Activated CD4-positive, alpha-beta T cell treated with anti-CD3 and anti-CD28 coated beads for 36 hours (primary cell): ENCODE measurements at regions not wholly inside any gene's neighbourhood (a gene's known extent, or its start where the extent isn't known, plus 50 kb on each side); places are given as distances from the start of the nearest gene placed in this dataset.
"Not testable (repeated sequence)": the region's sequence is repeated elsewhere in the genome, so short reads cannot be mapped to it uniquely, and the experiment has no call there.

ENCODE experiments used
- ATAC-seq: fragments of 200-7000 bp; cut with Tn5 transposase; one replicate; pipeline ENCODE4 v1.10.0; 2021; ENCODE audit warnings: mild to moderate bottlenecking, moderate library complexity
- CTCF ChIA-PET: fragments of 350-600 bp; sonication (Branson Sonifier 250); formaldehyde crosslinking; loops from one replicate; lab custom pipeline; 2021; ENCODE audit warnings: antibody characterized with exemption; lab: Charles Lee
- POLR2A ChIA-PET: fragments of 350-600 bp; sonication (Branson Sonifier 250); formaldehyde crosslinking; loops from one replicate; lab custom pipeline; 2021; ENCODE audit warnings: antibody characterized with exemption, inconsistent platforms; lab: Charles Lee
- DNase-seq: peaks from one replicate; pipeline ENCODE4 v3.0.0-alpha.2; 2020
- H3K27ac Mint-ChIP-seq: one replicate; pipeline ENCODE4 v1.8.0; 2021; ENCODE audit warnings: mixed read lengths
- H3K27me3 Mint-ChIP-seq: one replicate; pipeline ENCODE4 v1.8.0; 2021; ENCODE audit warnings: mixed read lengths
- H3K36me3 Mint-ChIP-seq: one replicate; pipeline ENCODE4 v1.8.0; 2021; ENCODE audit warnings: low read depth, mixed read lengths
- H3K4me1 Mint-ChIP-seq: one replicate; pipeline ENCODE4 v1.8.0; 2021; ENCODE audit warnings: mixed read lengths
- H3K4me3 Mint-ChIP-seq: one replicate; pipeline ENCODE4 v1.8.0; 2021; ENCODE audit warnings: mild to moderate bottlenecking, moderate library complexity, mixed read lengths
- H3K9me3 Mint-ChIP-seq: one replicate; pipeline ENCODE4 v1.8.0; 2021; ENCODE audit warnings: low read depth, mixed read lengths
- intact Hi-C, 2 experiments: fragments of 100-400 bp; cut with DNase I in 1 of 2; cut with micrococcal nuclease in 1 of 2; formaldehyde crosslinking; loops; one replicate each; pipeline versions ENCODE4 v1.14.2 to v1.15.1; 2022 to 2024; cut with DNase I, micrococcal nuclease

DNA sequence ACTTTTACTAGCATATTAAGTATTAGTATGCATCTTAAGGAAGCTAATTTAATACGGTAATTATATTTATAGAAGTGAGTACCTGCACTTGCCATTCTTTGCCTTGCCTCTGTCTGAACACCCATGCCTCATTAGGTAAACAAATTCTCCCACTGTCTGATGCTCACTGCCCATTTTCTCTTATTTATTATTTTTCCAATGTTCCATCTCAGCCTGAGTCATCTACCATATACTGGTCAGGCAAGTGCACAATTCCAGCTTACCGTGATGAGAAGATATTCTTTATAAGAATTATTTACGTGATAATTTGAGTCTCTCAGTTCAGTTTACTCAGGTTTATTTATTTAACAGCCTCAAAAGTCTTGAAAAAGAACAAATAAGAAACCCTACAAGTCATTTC lies 619.2 kb upstream of the EYS start:
- ChIA-PET CTCF (no interaction called here), POLR2A (no interaction called here)
- DNase-seq (no peak), ATAC-seq (no peak)
- Mint-ChIP-seq H3K27ac (no peak overlapping the region), H3K4me3 (no peak overlapping the region), H3K36me3 (no peaks in the 10 kb centered on the region), H3K9me3 (peaks cover 9% of the 10 kb centered on the region), H3K27me3 (no peaks in the 10 kb centered on the region), H3K4me1 (no peaks in the 10 kb centered on the region)
- intact Hi-C loops: no loop called here

- no peaks in the 10 kb centered on the region for H3K27me3 Mint-ChIP-seq
- ChIA-PET POLR2A (no interaction called here), CTCF (no interaction called here)
- no peak for ATAC-seq
- peaks cover 8% of the 10 kb centered on the region for H3K9me3 Mint-ChIP-seq
- no peak overlapping the region for H3K27ac Mint-ChIP-seq
- no peak for DNase-seq
- no peaks in the 10 kb centered on the region for H3K36me3 Mint-ChIP-seq
- no peaks in the 10 kb centered on the region for H3K4me1 Mint-ChIP-seq
- no peak overlapping the region for H3K4me3 Mint-ChIP-seq
- intact Hi-C loops: no loop called here
Observed at GRCh38 chr6:66321017-66321416, 614.0 kb upstream of the EYS start.

DNA sequence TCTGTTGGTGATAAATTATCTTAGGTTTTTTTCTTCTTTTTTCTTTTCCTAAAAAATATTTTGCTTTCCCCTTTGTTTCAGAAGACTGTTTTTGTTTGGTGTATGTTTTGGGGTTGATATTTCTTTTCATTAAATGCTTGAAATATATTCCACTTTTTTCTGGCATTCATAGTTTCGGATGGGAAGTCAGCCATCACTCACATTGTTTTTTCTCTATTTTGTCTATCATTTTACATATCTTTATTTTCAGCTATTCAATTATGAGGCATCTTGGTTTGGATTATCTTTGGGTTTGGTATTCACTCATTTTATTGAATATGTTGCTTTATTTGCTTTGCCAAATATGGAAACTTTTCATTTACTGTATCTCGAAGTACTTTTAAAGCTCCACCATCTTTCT lies 600.5 kb upstream of the EYS start:
- Mint-ChIP-seq H3K36me3 (no peaks in the 10 kb centered on the region), H3K4me1 (no peaks in the 10 kb centered on the region), H3K27me3 (no peaks in the 10 kb centered on the region), H3K9me3 (peaks cover 17% of the 10 kb centered on the region), H3K27ac (no peak overlapping the region), H3K4me3 (no peak overlapping the region)
- POLR2A ChIA-PET: no interaction called here
- intact Hi-C loops: no loop called here
- ATAC-seq: no peak
- DNase-seq: no peak
- CTCF ChIA-PET: no interaction called here

DNA sequence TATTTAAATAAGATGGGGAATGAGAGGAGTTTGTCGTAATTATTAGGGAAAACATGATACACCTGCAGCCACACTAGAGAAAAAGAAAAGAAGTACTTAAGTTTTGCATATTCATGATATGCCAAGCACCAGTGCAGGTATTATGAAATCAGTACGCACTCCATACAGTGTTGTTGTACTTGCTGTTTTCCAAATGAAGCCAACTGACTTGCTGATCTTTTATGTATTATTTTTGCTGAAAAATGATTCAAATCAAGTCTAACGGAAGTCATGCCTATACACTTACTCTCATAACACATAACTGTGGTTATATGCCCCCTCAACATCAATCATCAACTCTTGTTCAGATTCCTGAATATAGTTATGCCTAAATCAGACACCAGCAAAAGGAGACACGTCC lies 584.9 kb upstream of the EYS start:
- Mint-ChIP-seq H3K4me1 (no peaks in the 10 kb centered on the region), H3K4me3 (no peak overlapping the region), H3K27ac (no peak overlapping the region), H3K36me3 (no peaks in the 10 kb centered on the region), H3K27me3 (no peaks in the 10 kb centered on the region), H3K9me3 (peaks cover 2% of the 10 kb centered on the region)
- intact Hi-C loops: no loop called here
- no peak for ATAC-seq
- POLR2A ChIA-PET: interaction anchor here (0.7 kb wide), 1 partner anchor 411 kb away, joined by 3 read pairs; no protein-coding TSS in a partner anchor
- CTCF ChIA-PET: no interaction called here
- DNase-seq: no peak

DNA sequence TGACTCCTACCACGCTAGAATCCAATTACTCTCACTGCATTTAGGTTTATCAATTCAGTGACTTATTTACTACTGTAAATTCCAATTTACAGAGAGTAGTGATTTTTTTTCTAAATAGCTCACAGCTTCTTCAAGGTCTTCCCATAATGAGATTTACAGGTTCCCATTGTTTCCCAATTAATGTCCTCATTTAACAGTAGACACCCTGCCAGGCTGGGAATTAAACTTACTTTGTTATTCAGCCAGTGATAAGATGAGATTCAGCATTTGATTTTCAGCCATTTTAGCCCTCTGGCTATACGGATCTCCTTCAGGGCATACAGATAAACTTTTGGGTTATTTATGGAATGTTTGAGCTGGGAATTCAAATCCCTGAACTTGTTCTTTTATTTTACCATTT lies 582.9 kb upstream of the EYS start:
- DNase-seq (no peak), ATAC-seq (no peak)
- peaks cover 2% of the 10 kb centered on the region for H3K9me3 Mint-ChIP-seq
- ChIA-PET CTCF (no interaction called here), POLR2A (no interaction called here)
- H3K36me3 Mint-ChIP-seq: no peaks in the 10 kb centered on the region
- H3K4me3 Mint-ChIP-seq: no peak overlapping the region
- intact Hi-C loops: no loop called here
- H3K4me1 Mint-ChIP-seq: no peaks in the 10 kb centered on the region
- H3K27me3 Mint-ChIP-seq: no peaks in the 10 kb centered on the region
- H3K27ac Mint-ChIP-seq: no peak overlapping the region

DNA sequence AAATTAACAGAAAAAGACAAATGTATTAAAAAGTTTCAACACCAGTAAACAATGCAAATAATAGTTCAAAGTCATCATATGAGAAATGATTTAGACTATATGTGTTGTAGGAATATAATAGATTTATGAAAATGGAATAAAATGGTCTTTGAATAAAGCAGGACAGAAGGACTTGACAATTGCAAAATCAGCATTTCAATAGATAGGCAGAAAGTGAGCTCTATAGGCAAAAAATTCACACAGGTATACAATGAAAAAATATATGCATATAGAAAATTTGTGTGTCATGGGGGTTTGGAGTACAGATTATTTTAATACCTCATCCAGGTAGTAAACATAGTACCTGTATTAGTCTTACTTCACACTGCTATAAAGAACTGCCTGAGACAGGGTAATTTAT lies 571.1 kb upstream of the EYS start:
- Mint-ChIP-seq H3K4me1 (no peaks in the 10 kb centered on the region), H3K27me3 (no peaks in the 10 kb centered on the region), H3K4me3 (no peak overlapping the region), H3K27ac (no peak overlapping the region), H3K9me3 (peaks cover 4% of the 10 kb centered on the region), H3K36me3 (no peaks in the 10 kb centered on the region)
- ChIA-PET CTCF (interaction anchor here (0.6 kb wide), 1 partner anchor 17 kb away, joined by 4 read pairs; no protein-coding TSS in a partner anchor), POLR2A (no interaction called here)
- intact Hi-C loops: no loop called here
- ATAC-seq (no peak), DNase-seq (no peak)

DNA sequence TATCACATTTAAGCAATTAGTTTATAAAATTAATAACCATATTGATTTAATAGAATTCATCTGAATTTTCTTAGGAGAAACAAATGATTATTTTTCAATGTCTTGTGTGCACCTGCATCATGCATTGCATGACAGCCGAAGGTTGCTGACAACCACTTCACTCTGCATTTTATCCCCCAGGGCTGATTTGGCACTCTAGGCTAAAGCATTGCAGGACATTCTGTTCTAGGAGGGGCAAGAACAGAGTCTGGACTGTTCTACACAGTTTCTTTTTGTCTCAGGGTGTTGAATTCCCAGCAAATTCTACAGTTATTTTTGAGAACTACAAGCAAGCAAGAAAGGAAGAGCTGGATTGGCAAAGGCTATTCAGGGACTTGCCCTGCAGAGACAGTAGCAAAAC lies 570.4 kb upstream of the EYS start:
- intact Hi-C loops: no loop called here
- DNase-seq (no peak), ATAC-seq (no peak)
- Mint-ChIP-seq H3K27me3 (no peaks in the 10 kb centered on the region), H3K4me1 (no peaks in the 10 kb centered on the region), H3K4me3 (no peak overlapping the region), H3K9me3 (peaks cover 4% of the 10 kb centered on the region), H3K27ac (no peak overlapping the region), H3K36me3 (no peaks in the 10 kb centered on the region)
- POLR2A ChIA-PET: no interaction called here
- CTCF ChIA-PET: no interaction called here

DNA sequence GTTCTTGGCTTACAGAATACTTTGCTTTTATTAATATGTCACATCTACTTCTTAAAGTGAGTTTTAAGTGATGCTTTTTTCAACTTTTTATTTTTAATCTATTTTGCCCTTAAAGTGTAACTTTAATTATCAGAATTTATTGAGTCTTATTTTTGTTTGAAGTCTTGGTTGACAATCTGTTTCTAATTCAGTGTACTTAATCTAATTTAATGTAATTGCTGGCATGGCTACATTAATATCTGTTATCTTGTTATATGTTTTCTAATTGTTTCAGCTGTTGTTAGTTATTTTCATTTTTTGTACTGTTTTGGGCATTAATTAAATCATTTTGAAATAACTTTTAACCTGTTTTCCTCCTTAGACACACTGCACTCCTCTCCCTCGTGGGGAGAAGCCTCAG lies 558.7 kb upstream of the EYS start:
- no peaks in the 10 kb centered on the region for H3K27me3 Mint-ChIP-seq
- H3K9me3 Mint-ChIP-seq: peaks cover 14% of the 10 kb centered on the region
- no peak overlapping the region for H3K27ac Mint-ChIP-seq
- intact Hi-C loops: no loop called here
- no peak overlapping the region for H3K4me3 Mint-ChIP-seq
- ATAC-seq (no peak), DNase-seq (no peak)
- CTCF ChIA-PET: no interaction called here
- POLR2A ChIA-PET: no interaction called here
- no peaks in the 10 kb centered on the region for H3K36me3 Mint-ChIP-seq
- H3K4me1 Mint-ChIP-seq: no peaks in the 10 kb centered on the region

DNA sequence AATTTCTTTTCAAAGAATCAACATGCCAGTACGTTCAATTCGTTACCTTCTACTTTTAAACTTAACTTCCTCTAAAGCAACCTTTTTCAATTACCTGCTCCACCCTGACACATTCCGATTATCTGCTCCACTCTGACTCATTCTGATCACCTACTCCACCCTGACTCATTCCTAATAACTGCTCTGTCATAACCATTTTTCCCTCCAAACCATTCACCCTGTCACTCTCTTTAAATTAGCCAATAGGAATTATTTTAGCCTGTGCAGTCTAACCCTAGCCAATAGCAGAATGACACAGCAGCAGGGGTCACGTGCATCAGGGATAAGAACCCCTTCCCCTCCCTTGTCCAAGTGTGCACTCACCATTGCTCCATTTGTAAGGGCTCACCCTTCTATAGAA lies 557.4 kb upstream of the EYS start:
- intact Hi-C loops: no loop called here
- Mint-ChIP-seq H3K27ac (no peak overlapping the region), H3K4me3 (no peak overlapping the region), H3K36me3 (no peaks in the 10 kb centered on the region), H3K9me3 (peaks cover 19% of the 10 kb centered on the region), H3K4me1 (no peaks in the 10 kb centered on the region), H3K27me3 (no peaks in the 10 kb centered on the region)
- ATAC-seq (no peak), DNase-seq (no peak)
- POLR2A ChIA-PET: no interaction called here
- CTCF ChIA-PET: interaction anchor here (1.0 to 1.8 kb wide), 2 partner anchors 16 to 182 kb away, joined by 3 to 4 read pairs; no protein-coding TSS in a partner anchor

- POLR2A ChIA-PET, CTCF ChIA-PET, ATAC-seq: not testable (repeated sequence)
Observed at GRCh38 chr6:66258731-66259487, 551.9 kb upstream of the EYS start.

DNA sequence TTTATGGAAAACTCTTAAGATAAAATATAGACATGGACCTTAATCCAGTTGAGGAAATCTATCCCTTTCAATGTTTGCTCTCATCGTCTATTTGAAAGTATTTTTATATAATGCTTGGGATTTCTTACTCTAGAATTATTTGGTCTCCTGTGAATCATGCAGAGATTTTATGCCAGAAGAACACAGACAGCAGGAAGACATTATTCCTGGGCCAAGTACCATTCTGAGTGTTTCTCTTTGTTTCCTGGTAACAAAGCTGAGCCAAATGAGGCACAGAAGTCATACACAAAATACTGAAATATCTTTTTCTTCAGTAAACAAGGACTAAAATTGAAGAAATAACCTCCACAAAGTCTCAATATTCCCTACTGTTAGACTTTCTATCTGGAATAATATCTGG lies 538.2 kb upstream of the EYS start:
- Mint-ChIP-seq H3K4me3 (no peak overlapping the region), H3K9me3 (peaks cover 6% of the 10 kb centered on the region), H3K27me3 (no peaks in the 10 kb centered on the region), H3K4me1 (no peaks in the 10 kb centered on the region), H3K36me3 (no peaks in the 10 kb centered on the region), H3K27ac (no peak overlapping the region)
- intact Hi-C loops: no loop called here
- ATAC-seq (no peak), DNase-seq (no peak)
- CTCF ChIA-PET: no interaction called here
- POLR2A ChIA-PET: no interaction called here

More at GRCh38 chr6:66258731-66259487, 551.9 kb upstream of the EYS start:
- H3K4me1 Mint-ChIP-seq, intact Hi-C loops, H3K27ac Mint-ChIP-seq, H3K27me3 Mint-ChIP-seq, H3K36me3 Mint-ChIP-seq, DNase-seq, H3K4me3 Mint-ChIP-seq: not testable (repeated sequence)
- peaks cover 31% of the 10 kb centered on the region for H3K9me3 Mint-ChIP-seq

- H3K27me3 Mint-ChIP-seq: no peaks in the 10 kb centered on the region
- no peaks in the 10 kb centered on the region for H3K4me1 Mint-ChIP-seq
- no peak overlapping the region for H3K4me3 Mint-ChIP-seq
- peaks cover 8% of the 10 kb centered on the region for H3K9me3 Mint-ChIP-seq
- ChIA-PET POLR2A (no interaction called here), CTCF (no interaction called here)
- ATAC-seq (no peak), DNase-seq (no peak)
- no peak overlapping the region for H3K27ac Mint-ChIP-seq
- intact Hi-C loops: no loop called here
- H3K36me3 Mint-ChIP-seq: no peaks in the 10 kb centered on the region
Observed at GRCh38 chr6:66238851-66239250, 531.8 kb upstream of the EYS start.
